HUES48 (cell line): ENCODE measurements at regions not wholly inside any gene's neighbourhood (a gene's known extent, or its start where the extent isn't known, plus 50 kb on each side); places are given as distances from the start of the nearest gene placed in this dataset.
"Not testable (repeated sequence)": the region's sequence is repeated elsewhere in the genome, so short reads cannot be mapped to it uniquely, and the experiment has no call there.

Experiments
- H3K27ac ChIP-seq: one replicate; pipeline ENCODE4 v1.7.0; 2013; ENCODE audit warnings: low read depth, low read length, inconsistent platforms
- H3K27me3 ChIP-seq: 2 replicates; pipeline ENCODE4 v1.6.1; 2013; ENCODE audit warnings: mild to moderate bottlenecking, low read length; ENCODE audit not compliant: control insufficient read depth, insufficient read depth
- H3K36me3 ChIP-seq: 2 replicates; pipeline ENCODE4 v1.6.1; 2013; ENCODE audit warnings: low read length; ENCODE audit not compliant: control insufficient read depth, insufficient read depth
- H3K4me1 ChIP-seq: 2 replicates; pipeline ENCODE4 v1.6.1; 2013; ENCODE audit warnings: mild to moderate bottlenecking, low read length; ENCODE audit not compliant: control insufficient read depth, insufficient read depth
- H3K4me3 ChIP-seq: 2 replicates; pipeline ENCODE4 v1.5.1; 2013; ENCODE audit warnings: mild to moderate bottlenecking, low read depth, low read length
- H3K9ac ChIP-seq: 2 replicates; pipeline ENCODE4 v1.6.1; 2013; ENCODE audit warnings: mild to moderate bottlenecking, low read depth, low read length, moderate library complexity
- H3K9me3 ChIP-seq: 2 replicates; pipeline ENCODE4 v1.6.1; 2013; ENCODE audit warnings: low read length; ENCODE audit not compliant: control insufficient read depth, insufficient read depth

DNA sequence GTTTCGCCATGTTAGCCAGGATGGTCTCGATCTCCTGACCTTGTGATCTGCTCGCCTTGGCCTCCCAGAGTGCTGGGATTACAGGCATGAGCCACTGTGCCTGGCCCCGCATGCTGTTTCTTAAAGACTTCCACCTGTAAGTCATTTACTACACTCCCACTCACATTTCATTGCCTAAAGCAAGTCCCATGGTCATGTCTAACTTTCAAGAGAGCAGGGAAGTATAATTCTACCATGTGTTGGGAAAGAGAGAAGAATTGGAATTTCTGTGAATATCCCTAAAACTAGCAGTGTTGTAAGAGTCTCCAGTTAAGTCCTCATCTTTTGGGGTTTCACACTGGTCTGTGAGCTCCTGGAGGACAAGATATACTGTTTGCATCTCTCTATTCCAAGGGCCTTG lies 139.7 kb downstream of the EMP1 start:
- H3K4me1 ChIP-seq = no peaks in the 10 kb centered on the region
- H3K27ac ChIP-seq = no peak overlapping the region
- no peaks in the 10 kb centered on the region for H3K27me3 ChIP-seq
- H3K9me3 ChIP-seq = no peaks in the 10 kb centered on the region
- no peaks in the 10 kb centered on the region for H3K36me3 ChIP-seq
- no peak overlapping the region for H3K4me3 ChIP-seq
- no peak overlapping the region for H3K9ac ChIP-seq

DNA sequence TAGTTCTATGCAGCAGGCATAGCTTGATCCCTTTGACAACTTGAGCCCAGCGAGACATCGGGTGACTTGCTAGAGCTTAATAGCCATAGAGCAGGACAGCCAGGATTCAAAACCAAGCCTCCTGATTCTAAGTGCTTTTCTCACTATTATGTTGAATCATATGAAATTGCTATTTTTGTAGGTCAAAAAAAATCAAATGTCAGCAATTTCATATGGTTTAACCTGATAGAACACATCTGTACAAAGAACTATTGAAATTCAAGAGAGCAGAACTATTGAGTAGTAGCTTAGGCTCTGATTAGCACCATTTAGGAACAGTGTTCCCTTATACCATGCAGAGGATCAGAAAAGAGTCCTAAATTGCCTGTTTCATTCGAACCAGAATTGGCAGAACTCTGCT lies 132.0 kb downstream of the EMP1 start:
- H3K4me3 ChIP-seq = no peak overlapping the region
- H3K9ac ChIP-seq = no peak overlapping the region
- no peaks in the 10 kb centered on the region for H3K4me1 ChIP-seq
- no peaks in the 10 kb centered on the region for H3K36me3 ChIP-seq
- no peaks in the 10 kb centered on the region for H3K9me3 ChIP-seq
- no peak overlapping the region for H3K27ac ChIP-seq
- H3K27me3 ChIP-seq = no peaks in the 10 kb centered on the region

DNA sequence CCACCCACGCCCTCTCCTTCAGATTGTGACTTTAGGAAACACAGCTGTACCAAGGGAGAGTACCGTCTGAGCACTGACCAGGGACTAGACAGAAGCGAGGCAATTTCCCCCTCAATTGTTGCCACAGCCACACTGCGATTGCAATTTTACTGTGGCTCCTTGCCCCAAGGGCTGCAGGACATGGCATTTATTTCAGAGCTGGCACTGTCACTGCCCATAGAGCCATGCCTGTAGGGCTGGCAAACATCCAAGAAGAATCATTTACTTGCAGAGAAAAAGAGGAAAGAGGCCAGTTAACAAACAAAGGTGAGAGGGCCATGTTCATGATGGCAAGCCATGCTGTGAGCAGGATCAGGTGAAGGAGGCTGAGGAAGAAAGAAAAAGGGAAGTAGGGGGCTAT lies 129.6 kb downstream of the EMP1 start:
- H3K9me3 ChIP-seq = no peaks in the 10 kb centered on the region
- H3K4me1 ChIP-seq = no peaks in the 10 kb centered on the region
- no peak overlapping the region for H3K9ac ChIP-seq
- no peaks in the 10 kb centered on the region for H3K27me3 ChIP-seq
- H3K27ac ChIP-seq = no peak overlapping the region
- no peak overlapping the region for H3K4me3 ChIP-seq
- H3K36me3 ChIP-seq = no peaks in the 10 kb centered on the region

DNA sequence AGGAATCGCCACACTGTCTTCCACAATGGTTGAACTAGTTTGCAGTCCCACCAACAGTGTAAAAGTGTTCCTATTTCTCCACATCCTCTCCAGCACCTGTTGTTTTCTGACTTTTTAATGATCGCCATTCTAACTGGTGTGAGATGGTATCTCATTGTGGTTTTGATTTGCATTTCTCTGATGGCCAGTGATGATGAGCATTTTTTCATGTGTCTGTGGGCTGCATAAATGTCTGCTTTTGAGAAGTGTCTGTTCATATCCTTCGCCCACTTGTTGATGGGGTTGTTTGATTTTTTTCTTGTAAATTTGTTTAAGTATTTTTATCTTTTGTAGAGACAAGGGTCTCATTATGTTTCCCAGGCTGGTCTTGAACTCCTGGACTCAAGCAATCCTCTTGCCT lies 128.5 kb downstream of the EMP1 start:
- not testable (repeated sequence) for H3K36me3 ChIP-seq, H3K4me3 ChIP-seq, H3K27me3 ChIP-seq, H3K4me1 ChIP-seq, H3K9me3 ChIP-seq, H3K27ac ChIP-seq, H3K9ac ChIP-seq

DNA sequence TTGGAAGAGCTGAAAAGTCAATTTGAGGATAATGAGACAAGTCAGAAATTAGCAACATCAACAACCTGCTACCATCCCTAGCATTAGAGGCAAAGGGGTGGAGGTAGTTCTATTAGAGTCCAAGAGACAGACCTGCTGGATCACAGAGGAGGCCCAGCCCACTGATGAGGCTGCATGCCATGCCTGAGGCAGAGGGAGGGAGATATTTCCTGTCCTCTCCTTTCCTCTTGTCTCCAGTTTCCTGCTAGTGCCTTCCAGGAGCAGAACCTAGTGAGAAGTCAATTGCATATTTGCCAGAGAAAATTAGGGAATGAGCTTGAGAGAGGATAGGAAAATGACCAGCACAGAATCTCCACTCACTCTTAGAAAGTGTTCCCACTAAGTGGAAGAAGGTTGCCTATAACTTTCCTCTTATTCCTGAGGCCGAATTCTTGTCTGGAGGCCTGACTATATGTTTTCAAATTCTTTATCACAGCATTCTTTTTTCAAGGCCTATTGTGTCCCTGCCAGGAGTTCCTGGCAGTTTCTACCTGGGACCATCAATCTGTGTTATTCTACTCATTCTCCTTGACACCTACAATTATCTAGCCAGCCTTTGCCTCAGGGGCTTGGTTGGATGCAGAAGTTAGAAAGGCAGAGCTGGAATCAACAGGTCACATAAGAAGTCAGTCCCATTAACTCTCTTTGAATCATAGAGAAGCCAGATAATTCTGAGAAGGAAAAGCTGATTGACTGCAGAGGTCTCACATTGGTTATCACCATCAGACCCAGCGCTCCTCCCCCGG lies 121.9 kb downstream of the EMP1 start:
- no peak overlapping the region for H3K27ac ChIP-seq
- no peak overlapping the region for H3K9ac ChIP-seq
- H3K9me3 ChIP-seq = peaks cover 15% of the 10 kb centered on the region; the same call in 1 of the 2 replicates
- H3K4me3 ChIP-seq = no peak overlapping the region
- H3K27me3 ChIP-seq = no peaks in the 10 kb centered on the region
- peaks cover 17% of the 10 kb centered on the region for H3K4me1 ChIP-seq
- no peaks in the 10 kb centered on the region for H3K36me3 ChIP-seq

DNA sequence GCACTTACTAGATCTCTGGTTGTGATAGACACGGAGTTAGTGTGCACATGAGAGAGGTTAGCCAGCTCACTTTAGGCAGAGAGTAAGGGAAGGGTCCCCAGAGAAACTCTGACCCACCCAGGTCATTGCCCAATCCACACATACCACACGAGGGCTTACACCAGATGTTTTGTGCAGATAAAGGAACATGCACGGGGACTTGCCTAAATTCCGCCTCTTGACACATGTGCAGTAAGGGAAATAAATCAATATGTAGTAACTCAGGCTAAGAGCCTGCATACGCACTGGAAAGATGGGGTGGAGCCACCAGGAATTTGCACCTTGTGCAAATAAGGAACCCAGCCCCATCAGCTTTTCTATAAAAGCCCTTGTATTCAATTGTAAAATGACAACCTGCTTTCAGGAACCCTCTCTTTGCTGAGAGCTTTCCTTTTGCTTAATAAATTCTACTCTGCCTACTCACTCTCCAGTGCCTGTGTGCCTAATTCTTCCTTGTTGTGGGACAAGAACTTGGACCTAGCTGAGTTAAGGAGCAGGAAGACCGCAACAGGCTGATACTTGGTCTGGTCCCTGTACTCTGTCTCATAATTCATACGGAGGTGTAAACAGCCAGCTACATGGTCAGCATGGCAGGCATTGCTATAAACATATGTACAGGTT lies 120.2 kb downstream of the EMP1 start:
- no peaks in the 10 kb centered on the region for H3K27me3 ChIP-seq

DNA sequence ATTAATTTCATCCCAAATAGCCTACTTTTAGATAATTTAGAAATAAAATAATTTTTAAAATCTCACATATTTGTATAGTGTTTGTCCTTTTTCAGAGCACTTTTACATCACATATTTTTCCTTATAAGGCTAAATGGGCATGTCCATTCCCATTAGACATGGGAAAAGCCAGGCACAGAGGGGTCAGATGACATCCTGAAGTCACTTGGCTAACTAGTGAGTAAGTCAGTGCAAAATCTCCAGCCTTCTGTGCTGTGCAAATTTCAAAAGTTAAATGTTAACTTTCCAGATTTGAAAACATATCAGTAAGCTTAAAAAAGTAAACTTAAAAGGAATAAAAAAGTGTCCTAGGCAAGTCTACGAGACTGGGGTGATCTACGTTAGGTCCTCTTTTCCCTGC lies 117.4 kb downstream of the EMP1 start:
- peaks cover 15% of the 10 kb centered on the region; the same call in 1 of the 2 replicates for H3K9me3 ChIP-seq
- H3K4me3 ChIP-seq = no peak overlapping the region
- H3K4me1 ChIP-seq = peaks cover 8% of the 10 kb centered on the region; the same call in 1 of the 2 replicates
- no peaks in the 10 kb centered on the region for H3K27me3 ChIP-seq
- no peaks in the 10 kb centered on the region for H3K36me3 ChIP-seq
- no peak overlapping the region for H3K9ac ChIP-seq
- H3K27ac ChIP-seq = no peak overlapping the region

More for the DNA sequence above, 120.2 kb downstream of the EMP1 start:
- Histone ChIP-seq H3K36me3 (no peaks in the 10 kb centered on the region), H3K4me1 (peaks cover 18% of the 10 kb centered on the region), H3K4me3 (no peak overlapping the region), H3K9me3 (peaks cover 15% of the 10 kb centered on the region; the same call in 1 of the 2 replicates), H3K9ac (no peak overlapping the region), H3K27ac (no peak overlapping the region)

DNA sequence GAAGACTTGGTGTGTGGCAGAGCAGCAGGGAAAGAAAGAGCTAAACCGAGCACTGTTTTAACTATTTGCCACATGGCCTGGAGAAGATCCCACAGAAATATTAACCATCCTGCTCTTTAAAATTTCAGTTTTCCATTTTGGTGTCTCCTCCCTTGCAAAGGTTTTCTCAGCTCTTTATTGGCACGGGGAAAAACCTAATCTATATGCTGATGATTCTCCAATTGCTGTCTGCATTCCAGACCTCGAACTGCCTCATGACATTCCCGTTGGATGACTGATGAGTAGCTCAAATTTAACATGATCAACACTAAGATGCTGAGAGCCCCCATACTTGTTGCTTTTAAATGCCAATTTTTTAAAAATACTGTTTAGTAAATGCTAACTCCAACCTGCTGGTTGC lies 115.0 kb downstream of the EMP1 start:
- Histone ChIP-seq H3K9me3 (peaks cover 7% of the 10 kb centered on the region; the same call in 1 of the 2 replicates), H3K36me3 (no peaks in the 10 kb centered on the region), H3K4me1 (0 out of 2 replicates have a peak, but pooled peaks cover 5% of the 10 kb centered on the region), H3K4me3 (no peak overlapping the region), H3K27me3 (no peaks in the 10 kb centered on the region), H3K27ac (no peak overlapping the region), H3K9ac (no peak overlapping the region)

DNA sequence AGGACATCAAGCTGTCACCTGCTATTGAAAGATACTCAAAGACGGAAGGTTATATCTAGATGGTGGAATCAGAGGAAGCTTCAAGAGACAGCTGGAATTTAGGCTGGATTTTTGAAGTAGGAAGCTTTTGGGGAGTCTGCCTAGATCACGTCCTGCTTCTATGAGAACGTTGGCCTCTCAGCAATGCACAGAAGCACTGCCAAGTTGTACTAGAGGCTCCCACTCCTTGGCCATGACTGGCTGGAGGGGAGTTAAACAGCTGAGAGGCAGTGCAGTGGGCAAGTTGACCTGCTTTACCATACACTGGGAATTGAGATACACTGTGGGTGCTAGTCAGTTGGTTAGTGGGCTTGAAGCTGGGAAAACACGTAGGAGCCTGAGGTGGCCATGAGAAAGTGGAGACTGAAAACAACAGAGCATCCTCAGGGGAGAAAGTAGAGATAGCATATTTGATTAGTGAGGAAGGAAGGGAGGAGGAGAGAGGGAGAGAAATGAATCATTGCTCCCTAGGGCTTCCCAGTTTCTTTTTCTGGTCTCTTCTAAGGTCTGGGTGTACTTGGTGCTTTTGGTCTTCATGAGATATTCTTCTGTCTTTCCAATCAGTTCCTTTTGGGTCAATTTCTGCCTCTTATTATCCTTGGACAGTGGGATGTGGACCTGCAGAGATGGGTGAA lies 110.8 kb downstream of the EMP1 start:
- Histone ChIP-seq H3K4me1 (0 out of 2 replicates have a peak, but pooled peaks cover 5% of the 10 kb centered on the region), H3K27ac (no peak overlapping the region), H3K27me3 (no peaks in the 10 kb centered on the region), H3K4me3 (no peak overlapping the region), H3K9me3 (no peaks in the 10 kb centered on the region), H3K9ac (no peak overlapping the region), H3K36me3 (no peaks in the 10 kb centered on the region)

DNA sequence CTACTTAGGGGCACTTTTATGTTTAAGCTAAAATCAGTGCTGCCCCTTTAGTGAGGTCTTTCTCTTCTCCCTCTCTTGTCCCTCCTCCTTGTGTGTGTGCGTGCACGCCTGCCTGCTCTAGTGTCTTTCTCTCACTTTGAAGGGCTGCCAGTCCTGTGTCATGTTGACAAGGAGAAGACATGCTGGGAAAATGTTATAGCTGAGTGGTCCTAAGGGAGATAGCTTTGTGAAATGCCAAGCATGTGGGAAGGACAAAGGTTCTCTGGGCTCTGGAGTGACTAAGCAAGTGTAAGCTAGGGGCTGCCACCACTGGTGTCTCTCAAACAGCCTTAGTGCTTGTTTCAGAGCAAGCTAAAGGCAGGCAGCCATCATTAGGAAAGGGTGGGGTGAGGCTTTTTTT lies 108.4 kb downstream of the EMP1 start:
- no peak overlapping the region for H3K9ac ChIP-seq
- H3K36me3 ChIP-seq = no peaks in the 10 kb centered on the region
- no peaks in the 10 kb centered on the region for H3K4me1 ChIP-seq
- H3K27ac ChIP-seq = no peak overlapping the region
- no peaks in the 10 kb centered on the region for H3K9me3 ChIP-seq
- no peak overlapping the region for H3K4me3 ChIP-seq
- no peaks in the 10 kb centered on the region for H3K27me3 ChIP-seq

DNA sequence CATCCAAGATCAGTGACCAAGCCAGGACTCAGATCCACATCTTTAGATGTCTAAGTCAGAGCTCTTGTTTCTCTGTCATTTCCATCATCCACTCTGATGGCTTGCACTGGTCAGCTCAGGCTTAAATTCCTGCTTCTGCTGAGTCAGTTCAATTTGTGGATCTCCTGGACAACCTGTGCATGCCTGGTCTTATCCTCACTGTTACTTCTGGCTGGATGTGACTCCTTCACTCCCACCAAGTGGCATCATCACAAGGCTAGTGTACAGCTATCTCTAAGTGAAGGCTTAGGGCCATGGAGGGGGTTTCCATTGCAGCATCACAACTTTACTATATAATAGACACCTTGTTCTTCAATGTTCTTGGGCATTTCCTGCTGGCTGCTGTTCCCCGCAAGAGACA lies 102.9 kb downstream of the EMP1 start:
- Histone ChIP-seq H3K36me3 (no peaks in the 10 kb centered on the region), H3K9ac (no peak overlapping the region), H3K4me1 (no peaks in the 10 kb centered on the region), H3K27ac (no peak overlapping the region), H3K4me3 (no peak overlapping the region), H3K9me3 (no peaks in the 10 kb centered on the region), H3K27me3 (no peaks in the 10 kb centered on the region)
